Stimulated activated CD8-positive, alpha-beta memory T cell treated with anti-CD3 and anti-CD28 coated beads, Interleukin-7, amount 100 ng/mL, for 1 hour (primary cell): ENCODE measurements at regions not wholly inside any gene's neighbourhood (a gene's known extent, or its start where the extent isn't known, plus 50 kb on each side); places are given as distances from the start of the nearest gene placed in this dataset.

Experiments
- DNase-seq, 2 donors: peaks; one replicate each; pipeline ENCODE4 v3.0.0-alpha.2; 2020; ENCODE audit warnings: low read depth in 2 of 2

GRCh38 chr6:144834426-144835038, 549.4 kb downstream of the UTRN start:
- DNase-seq: no peak

GRCh38 chr6:144835322-144835973, 550.3 kb downstream of the UTRN start:
- DNase-seq: no peak

- no peak for DNase-seq
Measured at GRCh38 chr6:144840619-144841018, 555.5 kb downstream of the UTRN start.

GRCh38 chr6:144843701-144844100, 558.6 kb downstream of the UTRN start:
- DNase-seq: no peak

- no peak for DNase-seq
Measured at GRCh38 chr6:144844596-144844995, 559.5 kb downstream of the UTRN start.

- no peak for DNase-seq
Measured at GRCh38 chr6:144845186-144845585, 560.1 kb downstream of the UTRN start.

- no peak for DNase-seq
Measured at GRCh38 chr6:144847916-144848315, 562.8 kb downstream of the UTRN start.

GRCh38 chr6:144849920-144850319, 564.8 kb downstream of the UTRN start:
- no peak for DNase-seq

- no peak for DNase-seq
Measured at GRCh38 chr6:144853603-144854002, 568.5 kb downstream of the UTRN start.

GRCh38 chr6:144854654-144855053, 569.5 kb downstream of the UTRN start:
- DNase-seq: no peak

- no peak for DNase-seq
Measured at GRCh38 chr6:144855375-144855774, 570.2 kb downstream of the UTRN start.

- DNase-seq: no peak
Measured at GRCh38 chr6:144855812-144856531, 570.8 kb downstream of the UTRN start.

GRCh38 chr6:144856622-144857021, 571.5 kb downstream of the UTRN start:
- DNase-seq: no peak

GRCh38 chr6:144857086-144857485, 572.0 kb downstream of the UTRN start:
- no peak for DNase-seq

GRCh38 chr6:144862769-144863168, 577.6 kb downstream of the UTRN start:
- DNase-seq: no peak

GRCh38 chr6:144867761-144868160, 582.6 kb downstream of the UTRN start:
- no peak for DNase-seq

GRCh38 chr6:144870782-144871181, 585.6 kb downstream of the UTRN start:
- DNase-seq: no peak

GRCh38 chr6:144873623-144874378, 588.7 kb downstream of the UTRN start:
- DNase-seq: no peak

GRCh38 chr6:144876689-144877088, 591.6 kb downstream of the UTRN start:
- DNase-seq: no peak

- no peak for DNase-seq
Measured at GRCh38 chr6:144877118-144877517, 592.0 kb downstream of the UTRN start.

- no peak for DNase-seq
Measured at GRCh38 chr6:144878577-144878976, 593.4 kb downstream of the UTRN start.

GRCh38 chr6:144879436-144879835, 594.3 kb downstream of the UTRN start:
- no peak for DNase-seq
